C4-2B (cell line): ENCODE measurements at regions not wholly inside any gene's neighbourhood (a gene's known extent, or its start where the extent isn't known, plus 50 kb on each side); places are given as distances from the start of the nearest gene placed in this dataset.

Experiments used
- H3K27ac ChIP-seq: fragments of 450-650 bp; 2 replicates; pipeline ENCODE4 v1.5.1; 2017
- ZFX ChIP-seq: fragments of 450-650 bp; IDR thresholded peaks from 2 replicates; pipeline ENCODE4 v1.6.1; 2017
- TF ChIP-seq, protein P1 (sequence below): fragments of 450-650 bp; conservative IDR thresholded peaks from 2 replicates; pipeline ENCODE4 v1.5.1; 2017; ENCODE audit warnings: mild to moderate bottlenecking

DNA sequence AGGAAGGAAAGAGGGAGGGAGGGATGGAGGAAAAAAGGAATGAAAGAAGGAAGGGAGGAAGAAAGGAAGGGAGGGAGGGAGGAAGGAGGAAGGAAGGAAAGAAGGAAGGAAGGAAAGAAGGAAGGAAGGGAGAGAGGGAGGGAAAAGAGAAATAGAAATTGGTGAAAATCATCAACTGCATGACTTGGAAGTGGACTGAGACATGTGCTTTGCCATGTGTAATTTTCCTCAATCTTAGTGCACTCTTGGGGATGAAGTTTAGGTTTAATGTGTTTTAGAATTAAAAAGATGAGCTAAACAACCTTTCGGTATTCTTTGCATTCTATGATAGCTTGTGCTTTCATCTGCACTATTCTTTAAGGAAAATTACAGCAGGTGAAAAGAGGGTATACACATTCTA, 320.1 kb upstream of the GALNT5 start:
- H3K27ac ChIP-seq = no peak overlapping the region
- TF ChIP-seq, protein P1, sequence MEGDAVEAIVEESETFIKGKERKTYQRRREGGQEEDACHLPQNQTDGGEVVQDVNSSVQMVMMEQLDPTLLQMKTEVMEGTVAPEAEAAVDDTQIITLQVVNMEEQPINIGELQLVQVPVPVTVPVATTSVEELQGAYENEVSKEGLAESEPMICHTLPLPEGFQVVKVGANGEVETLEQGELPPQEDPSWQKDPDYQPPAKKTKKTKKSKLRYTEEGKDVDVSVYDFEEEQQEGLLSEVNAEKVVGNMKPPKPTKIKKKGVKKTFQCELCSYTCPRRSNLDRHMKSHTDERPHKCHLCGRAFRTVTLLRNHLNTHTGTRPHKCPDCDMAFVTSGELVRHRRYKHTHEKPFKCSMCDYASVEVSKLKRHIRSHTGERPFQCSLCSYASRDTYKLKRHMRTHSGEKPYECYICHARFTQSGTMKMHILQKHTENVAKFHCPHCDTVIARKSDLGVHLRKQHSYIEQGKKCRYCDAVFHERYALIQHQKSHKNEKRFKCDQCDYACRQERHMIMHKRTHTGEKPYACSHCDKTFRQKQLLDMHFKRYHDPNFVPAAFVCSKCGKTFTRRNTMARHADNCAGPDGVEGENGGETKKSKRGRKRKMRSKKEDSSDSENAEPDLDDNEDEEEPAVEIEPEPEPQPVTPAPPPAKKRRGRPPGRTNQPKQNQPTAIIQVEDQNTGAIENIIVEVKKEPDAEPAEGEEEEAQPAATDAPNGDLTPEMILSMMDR = no peak
- no peak for TF ChIP-seq ZFX

DNA sequence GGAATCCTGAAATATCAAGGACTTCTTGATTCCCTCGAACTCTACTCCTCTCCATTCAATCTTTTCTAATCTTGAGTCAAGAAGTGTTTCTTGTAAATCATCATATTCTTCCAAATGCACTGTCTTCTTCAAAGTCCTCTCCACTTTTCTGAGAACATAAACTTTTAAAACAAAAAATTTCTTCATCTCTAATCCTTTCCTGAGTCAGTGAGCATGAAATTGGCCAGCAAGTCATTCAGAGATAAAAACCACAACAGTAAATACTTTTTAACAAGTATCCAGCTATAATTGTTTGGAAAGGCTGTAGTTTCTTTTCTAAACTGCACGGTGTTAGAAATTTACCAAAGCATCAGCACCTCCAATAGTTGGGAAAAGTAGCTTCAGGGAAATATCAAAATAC, 312.6 kb upstream of the GALNT5 start:
- TF ChIP-seq, protein P1 = no peak
- TF ChIP-seq ZFX = no peak
- no peak overlapping the region for H3K27ac ChIP-seq

DNA sequence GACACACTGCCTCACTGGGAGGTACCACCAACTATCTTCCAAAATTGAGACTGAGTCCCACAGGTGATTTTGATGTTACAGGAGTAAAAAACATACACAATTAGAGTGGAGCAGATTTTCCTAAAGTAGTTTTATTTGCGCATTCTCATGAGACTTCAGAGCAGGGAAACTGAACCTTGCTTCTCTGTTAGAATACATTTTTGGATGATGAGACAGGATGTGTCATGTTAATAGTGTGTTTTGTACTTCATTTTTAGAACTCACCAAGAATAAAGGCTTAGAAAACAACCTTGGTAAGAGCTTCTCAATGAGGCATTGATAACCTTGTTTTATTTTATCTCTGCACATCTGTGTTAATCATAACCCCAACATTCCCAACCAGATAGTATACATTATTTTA, 310.2 kb upstream of the GALNT5 start:
- TF ChIP-seq, protein P1 = no peak
- TF ChIP-seq ZFX = no peak
- H3K27ac ChIP-seq = no peak overlapping the region

DNA sequence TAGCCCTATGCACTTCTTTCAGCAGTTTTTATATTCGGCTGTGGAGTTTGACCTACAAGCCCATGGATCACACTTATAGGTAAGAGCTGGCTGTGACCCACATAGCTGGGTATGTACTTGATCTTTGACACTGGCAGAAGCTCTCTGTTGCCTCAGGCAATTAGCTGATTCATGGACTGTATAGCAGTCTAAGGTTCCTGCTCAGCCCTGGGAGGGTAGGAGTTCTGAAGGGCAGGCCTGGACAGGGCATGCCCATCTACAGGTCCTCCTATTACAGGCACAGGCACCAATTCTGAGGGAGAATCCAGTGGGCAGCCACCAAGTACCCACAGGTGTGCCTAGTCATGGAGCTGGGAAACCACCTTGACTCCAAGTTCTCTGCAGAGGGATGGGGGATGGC, 301.8 kb upstream of the GALNT5 start:
- TF ChIP-seq, protein P1 = no peak
- H3K27ac ChIP-seq = no peak overlapping the region

DNA sequence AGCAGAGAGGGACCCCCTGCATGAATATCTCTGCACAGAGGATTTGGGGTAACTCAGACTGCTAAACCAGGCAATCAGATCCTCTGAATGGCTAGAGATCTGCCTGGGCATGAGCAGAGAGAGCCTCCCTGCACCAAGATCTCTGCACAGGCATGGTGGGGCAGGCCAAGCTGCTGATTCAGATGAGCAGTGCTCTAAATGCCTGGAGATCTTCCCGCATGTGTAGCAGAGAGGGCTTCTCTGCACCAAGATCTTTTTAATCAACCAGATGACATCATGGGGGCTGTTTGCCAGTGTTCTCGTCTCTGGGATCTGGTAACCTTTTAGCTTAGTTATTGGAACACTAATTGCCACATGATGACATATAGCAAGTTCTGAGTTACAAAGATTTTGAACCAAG, 301.3 kb upstream of the GALNT5 start:
- TF ChIP-seq, protein P1 = no peak
- TF ChIP-seq ZFX = no peak
- no peak overlapping the region for H3K27ac ChIP-seq

DNA sequence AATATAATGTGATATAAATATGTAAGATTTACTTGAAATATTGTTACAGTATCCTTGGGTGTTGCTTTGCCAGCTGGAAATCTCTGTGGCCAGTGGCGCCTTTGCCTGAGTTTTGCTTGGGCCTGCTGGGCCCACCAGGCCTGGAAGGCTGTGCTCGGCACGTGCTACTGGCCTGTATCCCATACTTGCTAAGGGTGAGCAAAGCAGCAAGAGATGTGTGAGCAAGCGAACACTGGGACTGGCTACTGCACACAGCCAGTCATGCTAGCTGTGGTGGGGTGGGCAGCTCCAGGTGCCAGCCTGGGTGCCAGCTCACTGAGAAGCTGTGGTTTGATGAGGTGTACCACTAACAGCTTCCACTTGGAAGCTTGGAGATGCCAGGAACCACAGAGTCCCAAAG, 299.1 kb upstream of the GALNT5 start:
- no peak overlapping the region for H3K27ac ChIP-seq
- TF ChIP-seq ZFX = no peak
- TF ChIP-seq, protein P1 = no peak

DNA sequence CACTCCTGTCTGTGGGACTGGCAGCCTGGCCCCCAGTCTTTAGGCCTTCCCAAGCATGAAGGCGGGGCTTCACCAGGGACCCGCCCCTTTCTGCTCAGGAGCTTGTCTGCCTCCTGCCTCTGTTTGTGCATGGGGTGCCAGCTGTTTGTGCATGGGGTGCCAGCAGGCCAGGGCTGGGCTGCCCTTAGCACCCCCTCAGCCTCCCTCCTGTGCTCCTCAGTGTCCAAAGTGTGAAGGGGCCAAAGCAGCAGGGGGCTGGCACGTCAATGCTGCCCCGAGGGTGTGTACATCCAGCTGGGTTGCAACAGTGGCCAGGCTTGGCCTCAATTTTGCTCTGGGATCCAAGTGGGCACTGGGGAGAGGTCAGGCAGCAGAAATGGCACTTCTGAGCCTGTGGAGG, 298.0 kb upstream of the GALNT5 start:
- H3K27ac ChIP-seq = no peak overlapping the region
- TF ChIP-seq, protein P1 = no peak
- TF ChIP-seq ZFX = no peak
